H1 (cell line): ENCODE measurements at regions not wholly inside any gene's neighbourhood (a gene's known extent, or its start where the extent isn't known, plus 50 kb on each side); places are given as distances from the start of the nearest gene placed in this dataset.

Source experiments
- ATF2 ChIP-seq: IDR thresholded peaks from 2 replicates; pipeline ENCODE4 v1.6.1; 2012; ENCODE audit warnings: low read length, inconsistent platforms
- CHD7 ChIP-seq: fragments of 300-600 bp; sonication (generic); IDR thresholded peaks from 2 replicates; pipeline ENCODE4 v1.7.1; 2012; ENCODE audit warnings: low read length, moderate library complexity, mild to moderate bottlenecking, inconsistent platforms; ENCODE audit not compliant: insufficient replicate concordance
- GTF2F1 ChIP-seq: IDR thresholded peaks from 2 replicates; pipeline ENCODE4 v1.6.1; 2012; ENCODE audit warnings: low read depth, low read length, improper control_type of control experiment, borderline replicate concordance
- RFX5 ChIP-seq: IDR thresholded peaks from 2 replicates; pipeline ENCODE4 v1.6.1; 2011; ENCODE audit warnings: low read depth, low read length, improper control_type of control experiment, borderline replicate concordance
- RNF2 ChIP-seq: fragments of 200-900, 300-1000 bp; sonication (generic); IDR thresholded peaks from 2 replicates; pipeline ENCODE4 v1.7.1; 2016; ENCODE audit warnings: borderline replicate concordance, low read depth, mild to moderate bottlenecking, antibody characterized with exemption, low read length; ENCODE audit not compliant: poor library complexity, severe bottlenecking; ENCODE audit errors: missing control alignments
- SAP30 ChIP-seq: fragments of 300-600 bp; sonication (generic); IDR thresholded peaks from 2 replicates; pipeline ENCODE4 v1.7.1; 2012; ENCODE audit warnings: low read length, moderate library complexity, mild to moderate bottlenecking, inconsistent platforms; ENCODE audit not compliant: insufficient read depth, insufficient replicate concordance

- TF ChIP-seq CHD7: no peak
- no peak for TF ChIP-seq RFX5
- no peak for TF ChIP-seq RNF2
- no peak for TF ChIP-seq GTF2F1
- TF ChIP-seq SAP30: no peak
- no peak for TF ChIP-seq ATF2
These were observed 315.1 kb downstream of the TFAP2C start (continued) for GRCh38 chr20:56943946-56944945.
